IMR-90 (cell line): ENCODE measurements at regions not wholly inside any gene's neighbourhood (a gene's known extent, or its start where the extent isn't known, plus 50 kb on each side); places are given as distances from the start of the nearest gene placed in this dataset.

Source experiments
- ATAC-seq: fragments of 200-7000 bp; cut with Tn5 transposase; 2 replicates; pipeline ENCODE4 v1.9.1; 2020; ENCODE audit warnings: low read depth, mild to moderate bottlenecking, moderate library complexity
- BruUV-seq: library from RNA; stranded (reverse); fragments of 400-500 nt; replicated peaks from 2 replicates; lab custom pipeline; 2021; lab: Mats Ljungman, UMichigan
- CTCF ChIA-PET: fragments of 300-600 bp; formaldehyde crosslinking; extraction: SDS; loops from one replicate; lab custom pipeline; 2021; ENCODE audit warnings: antibody characterized with exemption; lab: Yijun Ruan, JAX
- POLR2A ChIA-PET: fragments of 300-600 bp; sonication (Branson Sonifier 250); formaldehyde crosslinking; loops from one replicate; lab custom pipeline; 2022; ENCODE audit warnings: antibody characterized with exemption; ENCODE audit not compliant: unreplicated experiment; lab: Charles Lee
- DNase-seq: peaks from one replicate; pipeline ENCODE4 v3.0.0; 2013
- H2AFZ ChIP-seq: replicated peaks from 2 replicates; pipeline ENCODE3; 2013; ENCODE audit warnings: low read length, mild to moderate bottlenecking; ENCODE audit not compliant: poor library complexity
- H2AK5ac ChIP-seq: 2 replicates; pipeline ENCODE4 v1.6.1; 2013; ENCODE audit warnings: low read depth, low read length, inconsistent platforms
- H2AK9ac ChIP-seq: replicated peaks from 2 replicates; pipeline ENCODE3; 2013; ENCODE audit warnings: mild to moderate bottlenecking, low read depth, low read length, moderate library complexity; ENCODE audit not compliant: poor library complexity
- H2BK120ac ChIP-seq: 2 replicates; pipeline ENCODE4 v1.6.1; 2013; ENCODE audit warnings: low read depth, low read length, inconsistent platforms
- H2BK15ac ChIP-seq: 3 replicates; pipeline ENCODE4 v1.6.1; 2013; ENCODE audit warnings: low read depth, low read length, inconsistent platforms
- H2BK20ac ChIP-seq: 2 replicates; pipeline ENCODE4 v1.6.1; 2013; ENCODE audit warnings: low read depth, mild to moderate bottlenecking, inconsistent platforms, low read length, moderate library complexity
- H2BK5ac ChIP-seq: 2 replicates; pipeline ENCODE4 v1.6.1; 2013; ENCODE audit warnings: mild to moderate bottlenecking, low read depth, low read length, inconsistent platforms; ENCODE audit not compliant: poor library complexity, severe bottlenecking
- H3K14ac ChIP-seq: replicated peaks from 2 replicates; pipeline ENCODE4 v1.6.1; 2013; ENCODE audit warnings: low read depth, low read length, inconsistent platforms
- H3K18ac ChIP-seq: 2 replicates; pipeline ENCODE4 v1.6.1; 2013; ENCODE audit warnings: low read depth, low read length, control low read depth
- H3K23ac ChIP-seq: 2 replicates; pipeline ENCODE4 v1.6.1; 2013; ENCODE audit warnings: low read depth, low read length, inconsistent platforms
- H3K27ac ChIP-seq: 2 replicates; pipeline ENCODE4 v1.5.1; 2013; ENCODE audit warnings: mild to moderate bottlenecking, control low read depth, low read length; ENCODE audit not compliant: insufficient read depth
- H3K27me3 ChIP-seq: 2 replicates; pipeline ENCODE4 v1.6.1; 2013; ENCODE audit warnings: low read length; ENCODE audit not compliant: control insufficient read depth, insufficient read depth
- H3K36me3 ChIP-seq: 2 replicates; pipeline ENCODE4 v1.6.1; 2013; ENCODE audit warnings: low read length, mixed read lengths; ENCODE audit not compliant: control insufficient read depth, insufficient read depth
- H3K4ac ChIP-seq: 2 replicates; pipeline ENCODE4 v1.6.1; 2013; ENCODE audit warnings: low read depth, low read length, inconsistent platforms
- H3K4me1 ChIP-seq: 2 replicates; pipeline ENCODE4 v1.6.1; 2013; ENCODE audit warnings: low read length, mixed read lengths; ENCODE audit not compliant: control insufficient read depth, insufficient read depth
- H3K4me2 ChIP-seq: 2 replicates; pipeline ENCODE4 v1.6.1; 2013; ENCODE audit warnings: low read depth, mild to moderate bottlenecking, control low read depth, low read length, moderate library complexity
- H3K4me3 ChIP-seq: 2 replicates; pipeline ENCODE4 v1.5.1; 2013; ENCODE audit warnings: low read depth, mild to moderate bottlenecking, control low read depth, low read length, moderate library complexity; ENCODE audit not compliant: insufficient read depth
- H3K56ac ChIP-seq: 2 replicates; pipeline ENCODE4 v1.6.1; 2013; ENCODE audit warnings: low read length, inconsistent platforms; ENCODE audit not compliant: insufficient read depth; ENCODE audit errors: extremely low read depth
- H3K79me1 ChIP-seq, 2 experiments: 2 replicates each; pipeline ENCODE4 v1.6.1; 2013; ENCODE audit warnings: low read length in 2 of 2, inconsistent platforms in 1 of 2, low read depth in 1 of 2
- H3K9ac ChIP-seq: 2 replicates; pipeline ENCODE4 v1.6.1; 2013; ENCODE audit warnings: low read depth, low read length, control low read depth
- H3K9me1 ChIP-seq: 2 replicates; pipeline ENCODE4 v1.6.1; 2013; ENCODE audit warnings: low read length, inconsistent platforms; ENCODE audit not compliant: insufficient read depth
- H3K9me3 ChIP-seq: 2 replicates; pipeline ENCODE4 v1.6.1; 2013; ENCODE audit warnings: low read length; ENCODE audit not compliant: control insufficient read depth, insufficient read depth
- H4K20me1 ChIP-seq: 2 replicates; pipeline ENCODE4 v1.6.1; 2013; ENCODE audit warnings: low read length, inconsistent platforms; ENCODE audit not compliant: insufficient read depth
- H4K5ac ChIP-seq: 2 replicates; pipeline ENCODE4 v1.6.1; 2013; ENCODE audit warnings: mild to moderate bottlenecking, low read depth, low read length, control low read depth
- H4K8ac ChIP-seq, 2 experiments: 2 replicates each; pipeline ENCODE4 v1.6.1; 2013; ENCODE audit warnings: low read depth in 2 of 2, low read length in 2 of 2, control low read depth in 1 of 2, inconsistent platforms in 1 of 2
- H4K91ac ChIP-seq: 2 replicates; pipeline ENCODE4 v1.6.1; 2013; ENCODE audit warnings: low read depth, low read length, inconsistent platforms; ENCODE audit not compliant: insufficient read depth
- BHLHE40 ChIP-seq: fragments of 150-350 bp; IDR thresholded peaks from 2 replicates; pipeline ENCODE4 v1.6.1; 2016; ENCODE audit warnings: mild to moderate bottlenecking, low read depth, low read length
- CEBPB ChIP-seq: IDR thresholded peaks from 2 replicates; pipeline ENCODE4 v1.6.1; 2012; ENCODE audit warnings: low read depth, low read length, improper control_type of control experiment
- CHD1 ChIP-seq: IDR thresholded peaks from 2 replicates; pipeline ENCODE4 v1.6.1; 2012; ENCODE audit warnings: low read depth, low read length, improper control_type of control experiment
- FOS ChIP-seq: fragments of 150-350 bp; IDR thresholded peaks from 2 replicates; pipeline ENCODE4 v1.6.1; 2016; ENCODE audit warnings: low read depth, low read length
- MAFK ChIP-seq: IDR thresholded peaks from 2 replicates; pipeline ENCODE4 v1.6.1; 2012; ENCODE audit warnings: low read depth, low read length, improper control_type of control experiment
- MAZ ChIP-seq: IDR thresholded peaks from 2 replicates; pipeline ENCODE4 v1.6.1; 2012; ENCODE audit warnings: low read depth, mild to moderate bottlenecking, low read length, improper control_type of control experiment, moderate library complexity, borderline replicate concordance
- MXI1 ChIP-seq: IDR thresholded peaks from 2 replicates; pipeline ENCODE4 v1.6.1; 2012; ENCODE audit warnings: low read depth, mild to moderate bottlenecking, low read length, moderate library complexity, borderline replicate concordance
- POLR2A ChIP-seq: IDR thresholded peaks from 2 replicates; pipeline ENCODE4 v1.6.1; 2012; ENCODE audit warnings: mild to moderate bottlenecking, low read depth, low read length
- RAD21 ChIP-seq: IDR thresholded peaks from 2 replicates; pipeline ENCODE4 v1.6.1; 2012; ENCODE audit warnings: low read length, improper control_type of control experiment
- RCOR1 ChIP-seq: IDR thresholded peaks from 2 replicates; pipeline ENCODE4 v1.6.1; 2012; ENCODE audit warnings: mild to moderate bottlenecking, low read length, improper control_type of control experiment; ENCODE audit not compliant: insufficient replicate concordance
- RFX5 ChIP-seq: IDR thresholded peaks from 2 replicates; pipeline ENCODE4 v1.8.0; 2012; ENCODE audit warnings: low read depth, mild to moderate bottlenecking, low read length, moderate library complexity
- SMC3 ChIP-seq: fragments of 150-350 bp; IDR thresholded peaks from 2 replicates; pipeline ENCODE4 v1.6.1; 2016; ENCODE audit warnings: low read depth, mild to moderate bottlenecking, antibody characterized with exemption, low read length, moderate library complexity
- USF2 ChIP-seq: fragments of 150-350 bp; IDR thresholded peaks from 2 replicates; pipeline ENCODE4 v1.6.1; 2017; ENCODE audit warnings: mild to moderate bottlenecking, antibody characterized with exemption, low read length, low read depth
- WGBS, 2 experiments: methylation state at CpG; one replicate each; pipeline versions ENCODE4 v1.1.5 to v1.1.7; 2013; ENCODE audit warnings: missing lambda C conversion rate in 2 of 2; ENCODE audit not compliant: insufficient read length in 1 of 2; ENCODE audit errors: extremely low coverage in 2 of 2; 5-methylcytosine and 5-hydroxymethylcytosine counted together
- dilution Hi-C: fragments of 300-500 bp; cut with HindIII; formaldehyde crosslinking; loops from one replicate; pipeline ENCODE4 v1.14.3; 2018; ENCODE audit warnings: low sequenced_read_pairs; ENCODE audit not compliant: unreplicated experiment
- in situ Hi-C: fragments of 300-500 bp; cut with MboI; formaldehyde crosslinking; loops from 3 replicates; pipeline ENCODE4 v1.14.3; 2019; ENCODE audit warnings: low sequenced_read_pairs, inconsistent platforms, mixed read lengths
- intact Hi-C: fragments of 100-400 bp; cut with micrococcal nuclease; formaldehyde crosslinking; loops from 2 replicates; pipeline ENCODE4 v1.10.0; 2022
- TF ChIP-seq, protein P1 (sequence below): fragments of 150-350 bp; IDR thresholded peaks from 2 replicates; pipeline ENCODE4 v1.6.1; 2016; ENCODE audit warnings: low read depth, mild to moderate bottlenecking, low read length, moderate library complexity, borderline replicate concordance
- TF ChIP-seq, protein P2 (sequence below): conservative IDR thresholded peaks from 2 replicates; pipeline ENCODE4 v1.5.1; 2012; ENCODE audit warnings: mild to moderate bottlenecking, low read depth, low read length, improper control_type of control experiment

DNA sequence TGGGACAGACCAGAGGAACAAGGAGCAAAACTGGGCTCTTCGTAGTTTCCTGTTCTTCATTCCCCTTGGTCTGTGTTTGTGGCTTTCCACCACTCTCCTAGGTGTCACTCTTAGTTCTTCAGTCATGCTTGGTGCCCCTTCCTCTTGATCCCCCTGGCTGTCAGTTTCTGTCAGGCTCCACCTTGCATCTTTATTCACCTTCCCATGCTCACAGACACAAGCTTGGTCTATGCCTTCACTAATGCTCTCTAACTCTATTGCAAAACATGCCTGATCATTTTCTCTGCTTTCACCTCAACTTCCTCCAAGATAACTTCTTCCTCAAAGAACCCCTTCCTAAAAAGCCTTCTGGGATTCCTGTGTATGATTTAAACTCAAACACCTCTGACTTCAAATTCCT, 122.9 kb downstream of the GLUL start:
- no peak overlapping the region for H2AK5ac ChIP-seq
- no peak overlapping the region for H3K27ac ChIP-seq
- H4K5ac ChIP-seq, result no peak overlapping the region
- no peaks in the 10 kb centered on the region for H3K36me3 ChIP-seq
- ATAC-seq (no peak), DNase-seq (no peak)
- no peak overlapping the region for H3K4me2 ChIP-seq
- H3K27me3 ChIP-seq, result no peaks in the 10 kb centered on the region; the same call in none of the 2 replicates
- H3K4ac ChIP-seq, result no peak overlapping the region
- 83% methylated on average over 1 of the region's 1 CpG; no CpG with 5 or more reads in 1 of the 2 experiments for WGBS, 2 experiments
- H3K23ac ChIP-seq, result no peak overlapping the region
- no peaks in the 10 kb centered on the region for H3K4me1 ChIP-seq
- TF ChIP-seq SMC3 (no peak), RAD21 (no peak), FOS (no peak), BHLHE40 (no peak), CEBPB (no peak), MAZ (no peak), POLR2A (no peak), CHD1 (no peak), MXI1 (no peak), RCOR1 (no peak), MAFK (no peak), RFX5 (no peak), USF2 (no peak)
- TF ChIP-seq, protein P1, sequence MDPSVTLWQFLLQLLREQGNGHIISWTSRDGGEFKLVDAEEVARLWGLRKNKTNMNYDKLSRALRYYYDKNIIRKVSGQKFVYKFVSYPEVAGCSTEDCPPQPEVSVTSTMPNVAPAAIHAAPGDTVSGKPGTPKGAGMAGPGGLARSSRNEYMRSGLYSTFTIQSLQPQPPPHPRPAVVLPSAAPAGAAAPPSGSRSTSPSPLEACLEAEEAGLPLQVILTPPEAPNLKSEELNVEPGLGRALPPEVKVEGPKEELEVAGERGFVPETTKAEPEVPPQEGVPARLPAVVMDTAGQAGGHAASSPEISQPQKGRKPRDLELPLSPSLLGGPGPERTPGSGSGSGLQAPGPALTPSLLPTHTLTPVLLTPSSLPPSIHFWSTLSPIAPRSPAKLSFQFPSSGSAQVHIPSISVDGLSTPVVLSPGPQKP, result no peak
- TF ChIP-seq, protein P2, sequence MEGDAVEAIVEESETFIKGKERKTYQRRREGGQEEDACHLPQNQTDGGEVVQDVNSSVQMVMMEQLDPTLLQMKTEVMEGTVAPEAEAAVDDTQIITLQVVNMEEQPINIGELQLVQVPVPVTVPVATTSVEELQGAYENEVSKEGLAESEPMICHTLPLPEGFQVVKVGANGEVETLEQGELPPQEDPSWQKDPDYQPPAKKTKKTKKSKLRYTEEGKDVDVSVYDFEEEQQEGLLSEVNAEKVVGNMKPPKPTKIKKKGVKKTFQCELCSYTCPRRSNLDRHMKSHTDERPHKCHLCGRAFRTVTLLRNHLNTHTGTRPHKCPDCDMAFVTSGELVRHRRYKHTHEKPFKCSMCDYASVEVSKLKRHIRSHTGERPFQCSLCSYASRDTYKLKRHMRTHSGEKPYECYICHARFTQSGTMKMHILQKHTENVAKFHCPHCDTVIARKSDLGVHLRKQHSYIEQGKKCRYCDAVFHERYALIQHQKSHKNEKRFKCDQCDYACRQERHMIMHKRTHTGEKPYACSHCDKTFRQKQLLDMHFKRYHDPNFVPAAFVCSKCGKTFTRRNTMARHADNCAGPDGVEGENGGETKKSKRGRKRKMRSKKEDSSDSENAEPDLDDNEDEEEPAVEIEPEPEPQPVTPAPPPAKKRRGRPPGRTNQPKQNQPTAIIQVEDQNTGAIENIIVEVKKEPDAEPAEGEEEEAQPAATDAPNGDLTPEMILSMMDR, result no peak
- no peak overlapping the region for H3K4me3 ChIP-seq
- ChIA-PET POLR2A (no interaction called here), CTCF (no interaction called here)
- H4K91ac ChIP-seq, result no peak overlapping the region
- no peak overlapping the region for H2BK5ac ChIP-seq
- dilution Hi-C loops, result no loop called here
- H2BK120ac ChIP-seq, result no peak overlapping the region
- intact Hi-C loops, result no loop called here
- no peaks in the 10 kb centered on the region for H4K20me1 ChIP-seq
- H2BK20ac ChIP-seq, result no peak overlapping the region
- no peak overlapping the region for H2BK15ac ChIP-seq
- no peak overlapping the region for H3K9ac ChIP-seq
- H3K9me3 ChIP-seq, result no peaks in the 10 kb centered on the region
- BruUV-seq, result no TSS peak
- no peak overlapping the region for H3K14ac ChIP-seq
- no peak overlapping the region for H3K56ac ChIP-seq
- H3K18ac ChIP-seq, result no peak overlapping the region
- no peaks in the 10 kb centered on the region for H3K79me1 ChIP-seq
- no peaks in the 10 kb centered on the region for H3K9me1 ChIP-seq
- in situ Hi-C loops, result no loop called here
- no peak overlapping the region for H2AFZ ChIP-seq
- no peak overlapping the region for H4K8ac ChIP-seq
- H2AK9ac ChIP-seq, result no peak overlapping the region
